RWPE1 (cell line): ENCODE measurements at regions not wholly inside any gene's neighbourhood (a gene's known extent, or its start where the extent isn't known, plus 50 kb on each side); places are given as distances from the start of the nearest gene placed in this dataset.
"Not testable (repeated sequence)": the region's sequence is repeated elsewhere in the genome, so short reads cannot be mapped to it uniquely, and the experiment has no call there.

Experiments
- CTCF ChIA-PET: fragments of 350-600 bp; sonication (Branson Sonifier 250); formaldehyde crosslinking; extraction: SDS; loops from one replicate; lab custom pipeline; 2021; lab: Yijun Ruan, JAX
- POLR2A ChIA-PET: fragments of 400-600 bp; formaldehyde crosslinking; extraction: SDS; loops from one replicate; lab custom pipeline; 2020; ENCODE audit warnings: antibody characterized with exemption; ENCODE audit not compliant: low non-redundant PET; lab: Yijun Ruan, JAX
- DNase-seq: peaks from one replicate; pipeline ENCODE4 v3.0.0; 2012; ENCODE audit warnings: low spot score
- H3K27ac ChIP-seq: fragments of 450-650 bp; 2 replicates; pipeline ENCODE4 v1.5.1; 2017
- TF ChIP-seq, protein P1 (sequence below): fragments of 450-650 bp; conservative IDR thresholded peaks from 2 replicates; pipeline ENCODE4 v1.5.1; 2017; ENCODE audit warnings: low read depth, mild to moderate bottlenecking

DNA sequence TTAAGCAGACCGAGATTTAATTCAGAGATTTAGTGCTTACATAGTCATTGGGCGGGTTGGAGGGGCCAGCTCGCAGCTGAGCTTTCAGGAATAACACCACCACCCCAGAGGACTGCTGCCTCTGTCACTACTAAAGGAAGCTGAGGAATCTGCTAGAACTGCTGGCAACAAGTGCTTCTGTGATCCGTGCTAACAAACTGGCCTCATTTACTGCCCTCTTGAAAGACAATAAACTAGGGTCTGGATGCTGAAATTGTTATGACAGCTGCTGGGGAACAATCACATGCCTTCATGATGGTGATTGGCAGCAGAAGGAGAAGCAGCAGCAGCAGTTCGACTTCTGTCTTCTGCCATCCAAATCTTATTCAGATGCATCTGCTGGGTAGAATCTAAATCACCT is 285.5 kb upstream of the TAC1 start:
- no peak for DNase-seq
- CTCF ChIA-PET: interaction anchor here (0.6 kb wide), 1 partner anchor 1556 kb away, joined by 6 read pairs; no protein-coding TSS in a partner anchor
- POLR2A ChIA-PET: no interaction called here
- H3K27ac ChIP-seq: no peak overlapping the region
- TF ChIP-seq, protein P1, sequence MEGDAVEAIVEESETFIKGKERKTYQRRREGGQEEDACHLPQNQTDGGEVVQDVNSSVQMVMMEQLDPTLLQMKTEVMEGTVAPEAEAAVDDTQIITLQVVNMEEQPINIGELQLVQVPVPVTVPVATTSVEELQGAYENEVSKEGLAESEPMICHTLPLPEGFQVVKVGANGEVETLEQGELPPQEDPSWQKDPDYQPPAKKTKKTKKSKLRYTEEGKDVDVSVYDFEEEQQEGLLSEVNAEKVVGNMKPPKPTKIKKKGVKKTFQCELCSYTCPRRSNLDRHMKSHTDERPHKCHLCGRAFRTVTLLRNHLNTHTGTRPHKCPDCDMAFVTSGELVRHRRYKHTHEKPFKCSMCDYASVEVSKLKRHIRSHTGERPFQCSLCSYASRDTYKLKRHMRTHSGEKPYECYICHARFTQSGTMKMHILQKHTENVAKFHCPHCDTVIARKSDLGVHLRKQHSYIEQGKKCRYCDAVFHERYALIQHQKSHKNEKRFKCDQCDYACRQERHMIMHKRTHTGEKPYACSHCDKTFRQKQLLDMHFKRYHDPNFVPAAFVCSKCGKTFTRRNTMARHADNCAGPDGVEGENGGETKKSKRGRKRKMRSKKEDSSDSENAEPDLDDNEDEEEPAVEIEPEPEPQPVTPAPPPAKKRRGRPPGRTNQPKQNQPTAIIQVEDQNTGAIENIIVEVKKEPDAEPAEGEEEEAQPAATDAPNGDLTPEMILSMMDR: no peak

- CTCF ChIA-PET, POLR2A ChIA-PET, DNase-seq, H3K27ac ChIP-seq: not testable (repeated sequence)
Observed at GRCh38 chr7:97449448-97449847, 282.4 kb upstream of the TAC1 start.

- ChIA-PET POLR2A (no interaction called here), CTCF (no interaction called here)
- TF ChIP-seq, protein P1: no peak
- no peak for DNase-seq
- no peak overlapping the region for H3K27ac ChIP-seq
Observed at GRCh38 chr7:97450516-97450915, 281.4 kb upstream of the TAC1 start.

GRCh38 chr7:97454636-97455035 is 277.2 kb upstream of the TAC1 start:
- TF ChIP-seq, protein P1: no peak
- POLR2A ChIA-PET: no interaction called here
- CTCF ChIA-PET: no interaction called here
- no peak overlapping the region for H3K27ac ChIP-seq
- DNase-seq: no peak

DNA sequence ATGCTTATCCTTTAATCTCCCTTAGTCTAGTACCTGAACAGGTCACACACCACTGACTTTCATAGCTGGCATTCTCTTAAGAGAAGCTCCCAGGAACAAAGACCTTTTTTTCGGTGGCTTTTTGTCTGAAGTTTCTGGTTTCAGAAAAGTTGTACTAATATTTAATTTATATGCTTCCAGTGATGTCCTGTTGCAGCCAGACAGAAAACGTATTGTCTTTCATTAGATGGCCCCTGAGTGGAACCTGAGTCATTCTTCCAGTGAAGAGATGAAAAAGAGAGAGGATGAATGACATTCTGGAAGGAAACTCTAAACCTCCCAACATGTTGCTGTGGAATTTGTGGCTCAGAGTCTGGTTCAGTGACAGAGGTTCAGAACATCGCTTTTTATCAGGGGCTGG is 274.8 kb upstream of the TAC1 start:
- CTCF ChIA-PET: interaction anchor here (0.8 kb wide), 1 partner anchor 379 kb away, joined by 4 read pairs; no protein-coding TSS in a partner anchor
- DNase-seq: no peak
- TF ChIP-seq, protein P1: no peak
- no peak overlapping the region for H3K27ac ChIP-seq
- POLR2A ChIA-PET: no interaction called here

- DNase-seq: no peak
- CTCF ChIA-PET: no interaction called here
- POLR2A ChIA-PET: no interaction called here
- TF ChIP-seq, protein P1: no peak
- no peak overlapping the region for H3K27ac ChIP-seq
Observed at GRCh38 chr7:97460433-97460832, 271.5 kb upstream of the TAC1 start.

GRCh38 chr7:97461596-97461995 is 270.3 kb upstream of the TAC1 start:
- ChIA-PET POLR2A (no interaction called here), CTCF (no interaction called here)
- H3K27ac ChIP-seq: no peak overlapping the region
- no peak for DNase-seq
- TF ChIP-seq, protein P1: no peak
